Activated T-helper 1 cell treated with Interleukin-2 at 50 U/mL for 16 hours (primary cell): ENCODE measurements at regions not wholly inside any gene's neighbourhood (a gene's known extent, or its start where the extent isn't known, plus 50 kb on each side); places are given as distances from the start of the nearest gene placed in this dataset.

Experiments used
- DNase-seq: peaks from one replicate; pipeline ENCODE4 v3.0.0-alpha.2; 2020; ENCODE audit warnings: low read depth

GRCh38 chr1:25055961-25056360, 125.9 kb upstream of the RUNX3 start:
- DNase-seq: no peak

GRCh38 chr1:25055324-25055780, 125.3 kb upstream of the RUNX3 start:
- DNase-seq: no peak

GRCh38 chr1:25054526-25055323, 124.6 kb upstream of the RUNX3 start:
- no peak for DNase-seq

- no peak for DNase-seq
These were observed 123.6 kb upstream of the RUNX3 start for GRCh38 chr1:25053576-25054250.

- DNase-seq: no peak
These were observed 121.8 kb upstream of the RUNX3 start for GRCh38 chr1:25051906-25052305.

- no peak for DNase-seq
These were observed 121.4 kb upstream of the RUNX3 start for GRCh38 chr1:25051504-25051903.

GRCh38 chr1:25050165-25050564, 120.1 kb upstream of the RUNX3 start:
- DNase-seq: no peak

GRCh38 chr1:25049190-25049589, 119.1 kb upstream of the RUNX3 start:
- DNase-seq: no peak

- no peak for DNase-seq
These were observed 118.7 kb upstream of the RUNX3 start for GRCh38 chr1:25048728-25049127.

GRCh38 chr1:25047506-25048240, 117.6 kb upstream of the RUNX3 start:
- DNase-seq: no peak

GRCh38 chr1:25046194-25046532, 116.1 kb upstream of the RUNX3 start:
- DNase-seq: no peak

GRCh38 chr1:25045480-25046193, 115.6 kb upstream of the RUNX3 start:
- no peak for DNase-seq

- DNase-seq: no peak
These were observed 113.1 kb upstream of the RUNX3 start for GRCh38 chr1:25043228-25043580.

- DNase-seq: no peak
These were observed 112.5 kb upstream of the RUNX3 start for GRCh38 chr1:25042331-25043227.

- no peak for DNase-seq
These were observed 111.8 kb upstream of the RUNX3 start for GRCh38 chr1:25041916-25042315.

GRCh38 chr1:25040122-25040685, 110.1 kb upstream of the RUNX3 start:
- DNase-seq: no peak

GRCh38 chr1:25039229-25039628, 109.2 kb upstream of the RUNX3 start:
- DNase-seq: no peak

- no peak for DNase-seq
These were observed 108.6 kb upstream of the RUNX3 start for GRCh38 chr1:25038699-25039098.

- peak; percentile 39 for DNase-seq
These were observed 107.3 kb upstream of the RUNX3 start for GRCh38 chr1:25037174-25038074.

GRCh38 chr1:25036117-25036546, 106.1 kb upstream of the RUNX3 start:
- no peak for DNase-seq
